PFSK-1 (cell line): ENCODE measurements at regions not wholly inside any gene's neighbourhood (a gene's known extent, or its start where the extent isn't known, plus 50 kb on each side); places are given as distances from the start of the nearest gene placed in this dataset.

Source experiments
- FOXP2 ChIP-seq: optimal IDR thresholded peaks from 2 replicates; pipeline ENCODE3; 2011; ENCODE audit warnings: borderline replicate concordance, control low read depth, inconsistent platforms; ENCODE audit not compliant: insufficient read depth; ENCODE audit errors: extremely low read length, extremely low read depth
- TAF1 ChIP-seq: IDR thresholded peaks from 2 replicates; pipeline ENCODE4 v1.6.1; 2012; ENCODE audit warnings: low read length, control low read depth, borderline replicate concordance; ENCODE audit not compliant: insufficient read depth

DNA sequence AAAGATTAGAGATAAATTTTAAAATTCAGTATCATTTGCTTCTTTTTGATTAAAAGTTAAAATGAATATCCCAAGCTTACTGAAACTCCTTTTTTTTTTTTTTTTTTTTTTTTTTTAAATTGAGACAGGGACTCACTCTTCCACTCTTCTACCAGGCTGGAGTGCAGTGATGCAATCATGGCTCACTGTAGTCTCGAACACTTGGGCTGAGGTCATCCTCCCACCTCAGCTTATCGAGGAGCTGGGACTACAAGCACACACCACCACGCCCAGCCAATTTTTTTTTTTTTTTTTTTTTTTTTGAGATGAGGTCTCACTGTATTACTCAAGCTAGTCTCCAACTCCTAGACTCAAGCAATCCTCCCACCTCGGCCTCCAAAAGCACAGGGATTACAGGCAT, 92.1 kb upstream of the RGS18 start:
- TF ChIP-seq FOXP2 (no peak), TAF1 (no peak)
